Breast epithelium (tissue), 3 donors: ENCODE measurements at regions not wholly inside any gene's neighbourhood (a gene's known extent, or its start where the extent isn't known, plus 50 kb on each side); places are given as distances from the start of the nearest gene placed in this dataset.

ENCODE experiments used
- POLR2AphosphoS5 ChIP-seq, 3 donors: sonication (generic); formaldehyde crosslinking; IDR thresholded peaks; one replicate each; pipeline ENCODE4 v1.6.1; 2017; ENCODE audit warnings: antibody characterized with exemption in 3 of 3
- TF ChIP-seq, protein P1 (sequence below), 3 donors: fragments of 450-650 bp; IDR thresholded peaks; one replicate each; pipeline ENCODE4 v1.5.1; 2016 to 2017; ENCODE audit warnings: antibody characterized with exemption in 3 of 3, mild to moderate bottlenecking in 3 of 3, moderate library complexity in 3 of 3

DNA sequence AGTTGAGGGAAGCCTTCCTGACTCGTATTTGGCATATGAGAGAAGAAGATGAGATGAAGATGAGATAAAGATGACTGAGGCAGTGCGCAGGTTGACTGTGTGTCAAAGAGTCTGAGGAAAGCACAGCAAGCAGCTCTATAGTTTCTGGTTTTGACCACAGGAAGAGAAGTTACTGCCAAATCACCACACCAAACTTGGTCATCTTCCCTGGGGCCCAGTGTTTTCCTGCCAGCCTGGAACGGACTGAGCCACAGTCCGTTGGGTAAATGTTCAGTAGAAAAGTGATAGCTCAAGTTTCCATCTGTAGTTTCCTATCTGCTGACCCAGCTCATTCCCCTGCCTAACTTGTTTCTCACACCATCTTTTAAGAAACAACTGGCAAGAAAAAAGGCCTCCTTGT lies 80.7 kb upstream of the ADAMTS19 start:
- TF ChIP-seq, protein P1, sequence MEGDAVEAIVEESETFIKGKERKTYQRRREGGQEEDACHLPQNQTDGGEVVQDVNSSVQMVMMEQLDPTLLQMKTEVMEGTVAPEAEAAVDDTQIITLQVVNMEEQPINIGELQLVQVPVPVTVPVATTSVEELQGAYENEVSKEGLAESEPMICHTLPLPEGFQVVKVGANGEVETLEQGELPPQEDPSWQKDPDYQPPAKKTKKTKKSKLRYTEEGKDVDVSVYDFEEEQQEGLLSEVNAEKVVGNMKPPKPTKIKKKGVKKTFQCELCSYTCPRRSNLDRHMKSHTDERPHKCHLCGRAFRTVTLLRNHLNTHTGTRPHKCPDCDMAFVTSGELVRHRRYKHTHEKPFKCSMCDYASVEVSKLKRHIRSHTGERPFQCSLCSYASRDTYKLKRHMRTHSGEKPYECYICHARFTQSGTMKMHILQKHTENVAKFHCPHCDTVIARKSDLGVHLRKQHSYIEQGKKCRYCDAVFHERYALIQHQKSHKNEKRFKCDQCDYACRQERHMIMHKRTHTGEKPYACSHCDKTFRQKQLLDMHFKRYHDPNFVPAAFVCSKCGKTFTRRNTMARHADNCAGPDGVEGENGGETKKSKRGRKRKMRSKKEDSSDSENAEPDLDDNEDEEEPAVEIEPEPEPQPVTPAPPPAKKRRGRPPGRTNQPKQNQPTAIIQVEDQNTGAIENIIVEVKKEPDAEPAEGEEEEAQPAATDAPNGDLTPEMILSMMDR (IDR thresholded peaks at IDR 0.05) = no peak
- no peak for TF ChIP-seq POLR2AphosphoS5 (IDR thresholded peaks at IDR 0.05)
